HCT116 (cell line): ENCODE measurements at regions not wholly inside any gene's neighbourhood (a gene's known extent, or its start where the extent isn't known, plus 50 kb on each side); places are given as distances from the start of the nearest gene placed in this dataset.

Experiments
- ATAC-seq: fragments of 200-7000 bp; cut with Tn5 transposase; 2 replicates; pipeline ENCODE4 v1.9.1; 2020; ENCODE audit warnings: mild to moderate bottlenecking, moderate library complexity
- BruUV-seq: library from RNA; stranded (reverse); fragments of 400-500 nt; replicated peaks from 2 replicates; lab custom pipeline; 2021; lab: Mats Ljungman, UMichigan
- CTCF ChIA-PET: fragments of 300-600 bp; sonication (Branson Sonifier 250); formaldehyde crosslinking; loops from one replicate; lab custom pipeline; 2021; ENCODE audit warnings: antibody characterized with exemption; lab: Charles Lee
- POLR2A ChIA-PET: fragments of 300-600, 350-600 bp; sonication (Branson Sonifier 250); formaldehyde crosslinking; loops from one replicate; lab custom pipeline; 2021; ENCODE audit warnings: antibody characterized with exemption; lab: Charles Lee
- RAD21 ChIA-PET, 2 experiments: fragments of 300-600 bp; sonication (Branson Sonifier 250); formaldehyde crosslinking; loops; one replicate each; lab custom pipeline; 2023; ENCODE audit warnings: low total read pairs in 2 of 2; ENCODE audit not compliant: uncharacterized antibody in 2 of 2, unreplicated experiment in 2 of 2, low non-redundant PET in 1 of 2; lab: Charles Lee
- DNase-seq: peaks from one replicate; pipeline ENCODE4 v3.0.0-alpha.2; 2010; ENCODE audit warnings: low read depth, low spot score
- H2AFZ ChIP-seq: fragments of 200-600 bp; shearing (Covaris generic), sonication (generic); 2 replicates; pipeline ENCODE4 v1.6.1; 2017; ENCODE audit warnings: low read depth, mixed run types, mixed read lengths, antibody characterized with exemption, low read length; ENCODE audit not compliant: poor library complexity, severe bottlenecking
- H3K27ac ChIP-seq: 2 replicates; pipeline ENCODE4 v1.5.1; 2012; ENCODE audit warnings: low read depth, low read length
- H3K27me3 ChIP-seq: fragments of 200-600 bp; sonication (generic); 2 replicates; pipeline ENCODE4 v1.6.1; 2016; ENCODE audit warnings: mixed run types, low read length, mixed read lengths; ENCODE audit not compliant: insufficient read depth
- H3K36me3 ChIP-seq, 2 experiments: fragments of 200-500 bp in 1 of 2; fragments of 200-600 bp in 1 of 2; sonication (Bioruptor generic) in 1 of 2; sonication (generic) in 1 of 2; 2 replicates each; pipeline versions ENCODE4 v1.5.1 to v1.6.1; 2014 to 2016; ENCODE audit warnings: low read length in 2 of 2, inconsistent platforms in 1 of 2, mixed read lengths in 1 of 2, mixed run types in 1 of 2; ENCODE audit not compliant: insufficient read depth in 2 of 2, control insufficient read depth in 1 of 2
- H3K4me1 ChIP-seq, 2 experiments: fragments of 200-600 bp in 1 of 2; sonication (generic) in 1 of 2; 2 replicates each; pipeline versions ENCODE4 v1.5.1 to v1.6.1; 2012 to 2017; ENCODE audit warnings: low read length in 2 of 2, inconsistent platforms in 1 of 2, mild to moderate bottlenecking in 1 of 2, mixed read lengths in 1 of 2, mixed run types in 1 of 2, moderate library complexity in 1 of 2; ENCODE audit not compliant: insufficient read depth in 2 of 2, control insufficient read depth in 1 of 2
- H3K4me2 ChIP-seq: fragments of 200-600 bp; sonication (generic); 2 replicates; pipeline ENCODE4 v1.6.1; 2017; ENCODE audit warnings: mixed run types, low read length, mixed read lengths
- H3K4me3 ChIP-seq, 2 experiments: fragments of 200-600 bp in 1 of 2; sonication (generic) in 1 of 2; replicated peaks in 1 of 2; 2 replicates each; pipeline ENCODE4 v1.5.1; 2011 to 2016; ENCODE audit warnings: low read length in 2 of 2, control low read depth in 1 of 2, low read depth in 1 of 2, mild to moderate bottlenecking in 1 of 2, mixed read lengths in 1 of 2, mixed run types in 1 of 2
- H3K79me2 ChIP-seq: fragments of 200-600 bp; sonication (generic); 2 replicates; pipeline ENCODE4 v1.6.1; 2017; ENCODE audit warnings: mild to moderate bottlenecking, mixed run types, low read length, moderate library complexity, mixed read lengths; ENCODE audit not compliant: insufficient read depth
- H3K9ac ChIP-seq: fragments of 200-600 bp; sonication (generic); 2 replicates; pipeline ENCODE4 v1.6.1; 2016; ENCODE audit warnings: low read length, mixed read lengths
- H3K9me2 ChIP-seq: fragments of 200-600 bp; sonication (generic), shearing (Covaris generic); 2 replicates; pipeline ENCODE4 v1.6.1; 2017; ENCODE audit warnings: mixed run types, mild to moderate bottlenecking, moderate library complexity; ENCODE audit not compliant: insufficient read depth
- H3K9me3 ChIP-seq, 2 experiments: fragments of 200-500 bp in 1 of 2; fragments of 200-600 bp in 1 of 2; sonication (Bioruptor generic) in 1 of 2; sonication (generic) in 1 of 2; 2 replicates each; pipeline ENCODE4 v1.6.1; 2014 to 2017; ENCODE audit warnings: low read length in 2 of 2, mixed read lengths in 2 of 2, inconsistent platforms in 1 of 2, low read depth in 1 of 2, mild to moderate bottlenecking in 1 of 2, mixed run types in 1 of 2, moderate library complexity in 1 of 2; ENCODE audit not compliant: control insufficient read depth in 1 of 2, insufficient read depth in 1 of 2
- H4K20me1 ChIP-seq: fragments of 200-600 bp; sonication (generic), shearing (Covaris generic); 2 replicates; pipeline ENCODE4 v1.6.1; 2017; ENCODE audit warnings: mixed run types, mild to moderate bottlenecking, moderate library complexity; ENCODE audit not compliant: insufficient read depth
- CTCF ChIP-seq, 3 experiments: fragments of 200-600 bp in 1 of 3; sonication (generic) in 1 of 3; IDR thresholded peaks in 2 of 3; conservative IDR thresholded peaks in 1 of 3; 2 replicates each; pipeline ENCODE4 v1.5.1; 2012 to 2017; ENCODE audit warnings: low read depth in 2 of 3, low read length in 2 of 3, antibody characterized with exemption in 1 of 3, borderline replicate concordance in 1 of 3, control low read depth in 1 of 3, mild to moderate bottlenecking in 1 of 3, mixed read lengths in 1 of 3, mixed run types in 1 of 3, moderate library complexity in 1 of 3; ENCODE audit not compliant: insufficient read depth in 1 of 3
- EZH2 ChIP-seq: fragments of 200-600 bp; sonication (generic); IDR thresholded peaks from 2 replicates; pipeline ENCODE4 v1.6.1; 2017; ENCODE audit warnings: antibody characterized with exemption, mixed run types
- EZH2phosphoT487 ChIP-seq: fragments of 200-600 bp; IDR thresholded peaks from 2 replicates; pipeline ENCODE4 v1.6.1; 2018; ENCODE audit warnings: antibody characterized with exemption, borderline replicate concordance
- REST ChIP-seq: IDR thresholded peaks from 2 replicates; pipeline ENCODE4 v1.6.1; 2012; ENCODE audit warnings: low read depth
- SIN3A ChIP-seq: IDR thresholded peaks from 2 replicates; pipeline ENCODE4 v1.6.1; 2012; ENCODE audit warnings: low read depth
- ZBTB33 ChIP-seq: IDR thresholded peaks from 2 replicates; pipeline ENCODE4 v1.6.1; 2011; ENCODE audit warnings: mild to moderate bottlenecking, low read length, moderate library complexity; ENCODE audit not compliant: insufficient replicate concordance; ENCODE audit errors: extremely low read depth
- intact Hi-C: fragments of 100-400 bp; cut with micrococcal nuclease; formaldehyde crosslinking; loops from 2 replicates; pipeline ENCODE4 v1.10.0; 2022

- BruUV-seq: no TSS peak
- no peak for ATAC-seq
- intact Hi-C loops: loop anchor here (10.0 kb wide), 1 partner anchor 804 kb away; no protein-coding TSS in a partner anchor
- no peaks in the 10 kb centered on the region for H3K36me3 ChIP-seq
- CTCF ChIA-PET: no interaction called here
- H3K27ac ChIP-seq: no peak overlapping the region
- H2AFZ ChIP-seq: no peak overlapping the region
- no peak overlapping the region for H3K9ac ChIP-seq
- no peaks in the 10 kb centered on the region for H3K9me2 ChIP-seq
- POLR2A ChIA-PET: no interaction called here
- H3K9me3 ChIP-seq: no peaks in the 10 kb centered on the region
- RAD21 ChIA-PET: no interaction called here
- H3K4me2 ChIP-seq: no peak overlapping the region
- TF ChIP-seq EZH2 (no peak), REST (no peak), SIN3A (no peak)
- TF ChIP-seq, all 23 proteins: peak for 0
- Histone ChIP-seq H3K4me1 (peaks cover 0 to under 1% of the 10 kb centered on the region in 2 experiments; a peak in 2 of 4 replicates), H3K27me3 (no peaks in the 10 kb centered on the region), H3K4me3 (no peak overlapping the region), H3K79me2 (no peaks in the 10 kb centered on the region), H4K20me1 (no peaks in the 10 kb centered on the region)
- DNase-seq: no peak
These were observed 167.6 kb upstream of the FAM20A start for GRCh38 chr17:68768804-68769203.

GRCh38 chr17:68766640-68767039, 165.5 kb upstream of the FAM20A start:
- DNase-seq (no peak), ATAC-seq (no peak)
- peak overlapping the region; percentile 19 for H2AFZ ChIP-seq
- no TSS peak for BruUV-seq
- H3K9me2 ChIP-seq: no peaks in the 10 kb centered on the region
- peaks cover 0 to 5% of the 10 kb centered on the region in 2 experiments; a peak in 2 of 4 replicates for H3K4me1 ChIP-seq
- H3K4me2 ChIP-seq: no peak overlapping the region
- ChIA-PET POLR2A (no interaction called here), CTCF (no interaction called here), RAD21 (no interaction called here)
- H3K27me3 ChIP-seq: no peaks in the 10 kb centered on the region
- H3K79me2 ChIP-seq: no peaks in the 10 kb centered on the region
- H3K4me3 ChIP-seq: no peak overlapping the region
- H3K9ac ChIP-seq: no peak overlapping the region
- H3K27ac ChIP-seq: no peak overlapping the region
- intact Hi-C loops: loop anchor here (10.0 kb wide), 1 partner anchor 802 kb away; no protein-coding TSS in a partner anchor
- no peaks in the 10 kb centered on the region for H4K20me1 ChIP-seq
- H3K9me3 ChIP-seq: no peaks in the 10 kb centered on the region
- no peaks in the 10 kb centered on the region for H3K36me3 ChIP-seq
- TF ChIP-seq REST: no peak
- TF ChIP-seq ZBTB33: no peak
- no peak for TF ChIP-seq EZH2phosphoT487
- no peak for TF ChIP-seq CTCF (IDR thresholded peaks at IDR 0.05 in 2 of 3, conservative IDR thresholded peaks at IDR 0.05 in 1 of 3; ENCODE audit: borderline replicate concordance in 1 of 3, insufficient read depth in 1 of 3, low read depth in 2 of 3, low read length in 2 of 3)
- TF ChIP-seq EZH2: no peak
